K562 (cell line): ENCODE measurements at regions not wholly inside any gene's neighbourhood (a gene's known extent, or its start where the extent isn't known, plus 50 kb on each side); places are given as distances from the start of the nearest gene placed in this dataset.

Experiments
- ATAC-seq: fragments of 200-7000 bp; cut with Tn5 transposase; 3 replicates; pipeline ENCODE4 v1.9.1; 2020; ENCODE audit warnings: moderate library complexity
- BruUV-seq: library from RNA; stranded (reverse); fragments of 400-500 nt; replicated peaks from 2 replicates; lab custom pipeline; 2021; lab: Mats Ljungman, UMichigan
- CTCF ChIA-PET: fragments of 300-600 bp; formaldehyde crosslinking; extraction: SDS; loops from one replicate; lab custom pipeline; 2021; ENCODE audit warnings: low intra/inter-chr PET ratio; lab: Yijun Ruan, JAX
- POLR2A ChIA-PET: fragments of 300-600, 350-650 bp; sonication (Branson Sonifier 250); formaldehyde crosslinking; extraction: SDS; loops from one replicate; lab custom pipeline; 2021; ENCODE audit warnings: antibody characterized with exemption, inconsistent platforms; lab: Yijun Ruan, JAX
- DNase-seq, 4 experiments: peaks; one replicate each; pipeline versions ENCODE4 v3.0.0 to v3.0.0-alpha.2; 2011 to 2018; ENCODE audit warnings: low spot score in 3 of 4, mixed read lengths in 3 of 4; ENCODE audit errors: extremely low read depth in 1 of 4
- FAIRE-seq: peaks from 2 replicates; lab custom pipeline; 2011; peaks lifted over from hg19 to GRCh38; lab: Jason Lieb, UNC
- H2AFZ ChIP-seq: 2 replicates; pipeline ENCODE4 v1.6.0; 2011; ENCODE audit warnings: low read depth, low read length, control low read depth, inconsistent platforms
- H3K27ac ChIP-seq: fragments of 200-600 bp; 3 replicates; pipeline ENCODE4 v1.8.0; 2011; ENCODE audit warnings: low read depth, mild to moderate bottlenecking, control low read depth, inconsistent platforms, low read length, moderate library complexity, mixed read lengths; ENCODE audit errors: extremely low read depth
- H3K27me3 ChIP-seq, 2 experiments: fragments of 300-600 bp in 1 of 2; 2 replicates in 1 of 2; 3 replicates in 1 of 2; pipeline versions ENCODE4 v1.6.0 to v1.8.0; 2011; ENCODE audit warnings: inconsistent platforms in 2 of 2, low read length in 2 of 2, mild to moderate bottlenecking in 1 of 2, mixed read lengths in 1 of 2, moderate library complexity in 1 of 2; ENCODE audit not compliant: control insufficient read depth in 2 of 2, insufficient read depth in 2 of 2
- H3K36me3 ChIP-seq: fragments of 300-600 bp; 3 replicates; pipeline ENCODE4 v1.8.0; 2011; ENCODE audit warnings: mild to moderate bottlenecking, low read length, inconsistent platforms; ENCODE audit not compliant: control insufficient read depth, insufficient read depth
- H3K4me1 ChIP-seq, 2 experiments: fragments of 200-600 bp in 1 of 2; replicated peaks in 1 of 2; 2 replicates in 1 of 2; 3 replicates in 1 of 2; pipeline versions ENCODE4 v1.5.1 to v1.8.0; 2011; ENCODE audit warnings: inconsistent platforms in 2 of 2, low read length in 2 of 2, mild to moderate bottlenecking in 1 of 2, mixed read lengths in 1 of 2, moderate library complexity in 1 of 2; ENCODE audit not compliant: control insufficient read depth in 2 of 2, insufficient read depth in 2 of 2
- H3K4me2 ChIP-seq: 2 replicates; pipeline ENCODE4 v1.6.1; 2011; ENCODE audit warnings: low read length, control low read depth, inconsistent platforms, mixed read lengths; ENCODE audit not compliant: insufficient read depth
- H3K4me3 ChIP-seq: fragments of 200-600 bp; sonication (generic), shearing (Covaris generic); 2 replicates; pipeline ENCODE4 v1.5.1; 2016; ENCODE audit warnings: control low read depth, inconsistent platforms
- H3K79me2 ChIP-seq: fragments of 200-600 bp; 3 replicates; pipeline ENCODE4 v1.8.0; 2011; ENCODE audit warnings: low read length, inconsistent platforms; ENCODE audit not compliant: control insufficient read depth, insufficient read depth
- H3K9ac ChIP-seq, 2 experiments: 2 replicates each; pipeline versions ENCODE4 v1.6.0 to v1.6.1; 2011; ENCODE audit warnings: low read depth in 2 of 2, low read length in 2 of 2, control low read depth in 1 of 2, inconsistent platforms in 1 of 2, mild to moderate bottlenecking in 1 of 2, mixed read lengths in 1 of 2; ENCODE audit not compliant: insufficient read depth in 1 of 2
- H3K9me1 ChIP-seq: one replicate; pipeline ENCODE4 v1.6.0; 2011; ENCODE audit warnings: inconsistent platforms, mild to moderate bottlenecking, low read length, moderate library complexity; ENCODE audit not compliant: control insufficient read depth, insufficient read depth
- H3K9me3 ChIP-seq: replicated peaks from 2 replicates; pipeline ENCODE4 v1.5.1; 2011; ENCODE audit warnings: low read depth, low read length, inconsistent platforms; ENCODE audit not compliant: control insufficient read depth, insufficient read depth
- H4K20me1 ChIP-seq: replicated peaks from 2 replicates; pipeline ENCODE4 v1.6.1; 2011; ENCODE audit warnings: low read length, inconsistent platforms, mixed read lengths; ENCODE audit not compliant: control insufficient read depth, insufficient read depth
- BCL6 ChIP-seq: fragments of 250-450 bp; sonication (Bioruptor Pico); IDR thresholded peaks from 2 replicates; pipeline ENCODE4 v1.4.0; 2020
- CEBPG ChIP-seq, 3 experiments: fragments of 200-800 bp in 1 of 3; sonication (Bioruptor generic) in 1 of 3; sonication (generic) in 1 of 3; formaldehyde crosslinking in 1 of 3; IDR thresholded peaks in 2 of 3; conservative IDR thresholded peaks in 1 of 3; 2 replicates each; pipeline versions ENCODE4 v1.6.1 to v1.8.0; 2016 to 2022; ENCODE audit warnings: missing compliant biosample characterization in 2 of 3, missing genetic modification characterization in 2 of 3, mild to moderate bottlenecking in 1 of 3, missing genetic modification reagents in 1 of 3
- DACH1 ChIP-seq: fragments of 450-650 bp; IDR thresholded peaks from 2 replicates; pipeline ENCODE4 v1.6.1; 2018; ENCODE audit not compliant: partially characterized antibody
- GABPA ChIP-seq: fragments of 200-800 bp; sonication (Bioruptor generic); conservative IDR thresholded peaks from 2 replicates; pipeline ENCODE4 v1.6.1; 2016; ENCODE audit warnings: low read depth, missing genetic modification characterization, missing compliant biosample characterization
- GTF2E2 ChIP-seq: fragments of 200-800 bp; sonication (Bioruptor generic); IDR thresholded peaks from 2 replicates; pipeline ENCODE4 v1.6.1; 2016; ENCODE audit warnings: missing genetic modification characterization, missing compliant biosample characterization
- HOXB6 ChIP-seq: fragments of 250-450 bp; sonication (Bioruptor Pico); IDR thresholded peaks from 2 replicates; pipeline ENCODE4 v1.5.1; 2022; ENCODE audit warnings: mild to moderate bottlenecking, borderline replicate concordance
- MYC ChIP-seq, 2 experiments: fragments of 250-450 bp in 1 of 2; sonication (Bioruptor Pico) in 1 of 2; IDR thresholded peaks; 2 replicates each; pipeline versions ENCODE4 v1.5.1 to v1.6.1; 2012 to 2021; ENCODE audit warnings: low read depth in 2 of 2, borderline replicate concordance in 1 of 2, improper control_type of control experiment in 1 of 2, low read length in 1 of 2, mild to moderate bottlenecking in 1 of 2, moderate library complexity in 1 of 2
- RBFOX2 ChIP-seq: fragments of 200-400 bp; formaldehyde crosslinking; IDR thresholded peaks from 2 replicates; pipeline ENCODE4 v1.6.1; 2017; ENCODE audit warnings: low read depth, mild to moderate bottlenecking, low read length, moderate library complexity
- SIRT6 ChIP-seq: IDR thresholded peaks from one replicate; pipeline ENCODE4 v1.6.1; 2012; ENCODE audit warnings: low read depth, mild to moderate bottlenecking, control low read depth, inconsistent platforms, low read length, moderate library complexity
- SMAD2 ChIP-seq: fragments of 150-350 bp; IDR thresholded peaks from 2 replicates; pipeline ENCODE4 v1.6.1; 2014; ENCODE audit warnings: low read depth, mild to moderate bottlenecking, low read length
- SMARCA4 ChIP-seq: fragments of 450-650 bp; IDR thresholded peaks from 2 replicates; pipeline ENCODE4 v1.6.1; 2016
- TEAD4 ChIP-seq, 2 experiments: sonication (generic) in 1 of 2; formaldehyde crosslinking in 1 of 2; IDR thresholded peaks; 2 replicates each; pipeline versions ENCODE4 v1.6.1 to v1.8.0; 2012 to 2022; ENCODE audit warnings: borderline replicate concordance in 1 of 2, inconsistent platforms in 1 of 2, low read length in 1 of 2, mild to moderate bottlenecking in 1 of 2, missing genetic modification reagents in 1 of 2
- TOE1 ChIP-seq, 2 experiments: fragments of 450-650 bp in 1 of 2; sonication (generic) in 1 of 2; formaldehyde crosslinking in 1 of 2; IDR thresholded peaks; 2 replicates each; pipeline versions ENCODE4 v1.7.1 to v1.8.0; 2016 to 2022; ENCODE audit warnings: borderline replicate concordance in 2 of 2, mild to moderate bottlenecking in 2 of 2, antibody characterized with exemption in 1 of 2, inconsistent platforms in 1 of 2, low read depth in 1 of 2, missing genetic modification reagents in 1 of 2, moderate library complexity in 1 of 2
- WGBS: fragments of 100-300 bp; shearing (Covaris generic); methylation state at CpG from one replicate; pipeline ENCODE4 v1.1.6; 2016; ENCODE audit warnings: low coverage, mixed read lengths; ENCODE audit not compliant: insufficient coverage; ENCODE audit errors: missing lambda C conversion rate; 5-methylcytosine and 5-hydroxymethylcytosine counted together
- in situ Hi-C: fragments of 300-500 bp; cut with MboI; formaldehyde crosslinking; loops from 4 replicates; pipeline ENCODE4 v1.15.0; 2018; ENCODE audit warnings: inconsistent platforms, mixed read lengths
- intact Hi-C: fragments of 100-400 bp; cut with micrococcal nuclease; formaldehyde crosslinking; loops from 2 replicates; pipeline ENCODE4 v1.14.2; 2022

GRCh38 chr18:39761273-39761672, 2193.8 kb upstream of the PIK3C3 start:
- Histone ChIP-seq H3K27me3 (no peaks in the 10 kb centered on the region), H4K20me1 (no peaks in the 10 kb centered on the region), H3K4me2 (no peak overlapping the region)
- CTCF ChIA-PET = no interaction called here
- DNase-seq = no peak
- no peak for FAIRE-seq
- no peak for TF ChIP-seq DACH1
- no peak for TF ChIP-seq SMAD2
- TF ChIP-seq BCL6 = no peak
- no peak for TF ChIP-seq TOE1 (IDR thresholded peaks at IDR 0.05; ENCODE audit: borderline replicate concordance)
- TF ChIP-seq TOE1 (CRISPR knock-in tag; IDR thresholded peaks at IDR 0.05; ENCODE audit: borderline replicate concordance, low read depth) = no peak
- no peak for TF ChIP-seq SIRT6
- TF ChIP-seq, all 486 proteins: peak for 0
- H3K27ac ChIP-seq = no peak overlapping the region
- no peaks in the 10 kb centered on the region for H3K9me3 ChIP-seq
- POLR2A ChIA-PET = no interaction called here
- H2AFZ ChIP-seq = no peak overlapping the region
- ATAC-seq = no peak
- no TSS peak for BruUV-seq
- 0% methylated on average over 1 of the region's 1 CpG for WGBS
- no peaks in the 10 kb centered on the region for H3K4me1 ChIP-seq
- H3K36me3 ChIP-seq = no peaks in the 10 kb centered on the region
- H3K4me3 ChIP-seq = no peak overlapping the region
- no peak overlapping the region for H3K9ac ChIP-seq
- intact Hi-C loops = no loop called here
- H3K9me1 ChIP-seq = no peaks in the 10 kb centered on the region
- H3K79me2 ChIP-seq = no peaks in the 10 kb centered on the region
- in situ Hi-C loops = no loop called here

GRCh38 chr18:39759926-39760325, 2194.3 kb upstream of the CELF4 start:
- in situ Hi-C loops (no loop called here), intact Hi-C loops (no loop called here)
- POLR2A ChIA-PET = no interaction called here
- H3K4me3 ChIP-seq = no peak overlapping the region
- no peak for FAIRE-seq
- H3K27me3 ChIP-seq = no peaks in the 10 kb centered on the region
- no peak overlapping the region for H2AFZ ChIP-seq
- no peak overlapping the region for H3K27ac ChIP-seq
- no peak for TF ChIP-seq GABPA (tag)
- no peak for TF ChIP-seq RBFOX2
- TF ChIP-seq CEBPG (CRISPR knock-in tag; IDR thresholded peaks at IDR 0.05) = no peak
- TF ChIP-seq CEBPG (tag; conservative IDR thresholded peaks at IDR 0.05 in 1 of 2, IDR thresholded peaks at IDR 0.05 in 1 of 2) = no peak
- no peak for TF ChIP-seq GTF2E2 (tag)
- TF ChIP-seq SMARCA4 = no peak
- TF ChIP-seq HOXB6 (CRISPR knock-in tag) = no peak
- TF ChIP-seq MYC (IDR thresholded peaks at IDR 0.05; ENCODE audit: low read depth, low read length) = no peak
- TF ChIP-seq MYC (CRISPR knock-in tag; IDR thresholded peaks at IDR 0.05; ENCODE audit: borderline replicate concordance, low read depth) = no peak
- TF ChIP-seq TEAD4 (IDR thresholded peaks at IDR 0.05; ENCODE audit: low read length) = no peak
- TF ChIP-seq TEAD4 (CRISPR knock-in tag; IDR thresholded peaks at IDR 0.05; ENCODE audit: borderline replicate concordance) = no peak
- TF ChIP-seq, all 486 proteins: peak for 0
- DNase-seq = no peak
- no TSS peak for BruUV-seq
- WGBS = 3% methylated on average over 3 of the region's 3 CpGs
- Histone ChIP-seq H3K9me3 (no peaks in the 10 kb centered on the region), H3K36me3 (no peaks in the 10 kb centered on the region), H4K20me1 (no peaks in the 10 kb centered on the region), H3K9me1 (no peaks in the 10 kb centered on the region), H3K4me2 (no peak overlapping the region), H3K9ac (no peak overlapping the region), H3K79me2 (no peaks in the 10 kb centered on the region), H3K4me1 (no peaks in the 10 kb centered on the region)
- CTCF ChIA-PET = no interaction called here
- ATAC-seq = no peak
